ENCODE measurements at regions not wholly inside any gene's neighbourhood (a gene's known extent, or its start where the extent isn't known, plus 50 kb on each side); places are given as distances from the start of the nearest gene placed in this dataset.

DNA sequence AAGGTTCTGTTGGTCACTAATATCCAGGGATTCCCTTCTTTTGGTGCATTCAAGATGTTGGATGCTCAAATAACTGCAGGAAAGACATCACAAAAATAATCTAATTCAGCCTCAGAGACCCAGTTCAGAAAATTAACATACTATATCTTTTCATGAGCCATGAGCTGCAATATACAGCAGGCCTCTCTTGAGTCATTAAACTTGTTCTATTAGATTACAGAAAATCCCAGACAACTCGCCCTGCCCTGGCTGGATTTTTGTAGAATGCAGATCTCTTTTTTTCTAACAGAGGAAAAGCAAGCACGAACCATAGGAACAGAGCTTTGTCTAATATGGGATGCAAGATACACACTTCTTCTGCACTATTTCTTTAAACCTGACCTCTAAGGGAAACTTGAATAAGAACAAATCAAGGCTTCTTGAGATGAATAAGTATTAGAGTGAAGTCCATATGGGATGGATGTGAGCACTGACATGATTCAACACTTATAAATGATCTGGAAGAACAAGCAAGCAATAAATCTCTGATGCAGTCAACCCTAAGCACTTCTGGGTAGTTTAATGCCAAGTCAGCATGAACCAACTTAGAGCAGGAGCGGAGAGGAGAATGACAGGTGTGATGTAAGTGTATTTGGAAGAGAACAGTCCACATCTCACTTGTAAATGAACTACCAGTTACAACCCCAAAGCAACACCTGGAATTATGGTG, 70.7 kb upstream of the GNAO1 start:
- in situ Hi-C loops (cut with HindIII; ENCODE audit: low sequenced_read_pairs), result no loop called here
- H3K4me3 ChIP-seq (ENCODE audit: low read depth, low read length), result no peak overlapping the region
- DNase-seq (ENCODE audit: low read depth, low spot score), result no peak
- no peak for TF ChIP-seq CTCF (IDR thresholded peaks at IDR 0.05; ENCODE audit: low read depth, low read length)

DNA sequence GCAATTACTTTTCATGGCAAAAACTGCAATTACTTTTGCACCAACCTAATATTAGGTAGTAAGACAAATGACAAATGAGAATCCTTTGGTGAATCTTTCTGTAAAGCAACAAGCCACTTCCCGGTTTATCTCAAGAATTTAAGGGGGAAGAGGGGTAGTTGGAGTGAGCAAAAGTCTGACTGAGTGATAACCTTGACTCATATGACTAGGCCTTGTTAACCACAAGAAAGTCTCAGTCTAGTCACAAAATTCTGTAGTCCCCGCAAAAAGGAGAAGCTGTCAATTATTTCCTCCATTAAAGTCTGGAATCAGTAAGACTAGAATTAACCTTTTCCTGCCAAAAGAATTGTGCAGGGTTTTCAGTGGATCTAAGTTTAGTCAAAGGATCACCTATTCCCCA, 72.2 kb upstream of the GNAO1 start:
- no peak overlapping the region for H3K4me3 ChIP-seq (ENCODE audit: low read depth, low read length)
- in situ Hi-C loops (cut with HindIII; ENCODE audit: low sequenced_read_pairs), result no loop called here
- TF ChIP-seq CTCF (IDR thresholded peaks at IDR 0.05; ENCODE audit: low read depth, low read length), result no peak
- DNase-seq (ENCODE audit: low read depth, low spot score), result no peak

- H3K4me3 ChIP-seq (ENCODE audit: low read depth, low read length), result no peak overlapping the region
- no peak for TF ChIP-seq CTCF (IDR thresholded peaks at IDR 0.05; ENCODE audit: low read depth, low read length)
- in situ Hi-C loops (cut with HindIII; ENCODE audit: low sequenced_read_pairs), result no loop called here
- DNase-seq (ENCODE audit: low read depth, low spot score), result no peak
Observed at GRCh38 chr16:56116577-56116964, 74.7 kb upstream of the GNAO1 start.

- TF ChIP-seq CTCF (IDR thresholded peaks at IDR 0.05; ENCODE audit: low read depth, low read length), result no peak
- DNase-seq (ENCODE audit: low read depth, low spot score), result no peak
- in situ Hi-C loops (cut with HindIII; ENCODE audit: low sequenced_read_pairs), result no loop called here
- H3K4me3 ChIP-seq (ENCODE audit: low read depth, low read length), result no peak overlapping the region
Observed at GRCh38 chr16:56115817-56116576, 75.3 kb upstream of the GNAO1 start.

DNA sequence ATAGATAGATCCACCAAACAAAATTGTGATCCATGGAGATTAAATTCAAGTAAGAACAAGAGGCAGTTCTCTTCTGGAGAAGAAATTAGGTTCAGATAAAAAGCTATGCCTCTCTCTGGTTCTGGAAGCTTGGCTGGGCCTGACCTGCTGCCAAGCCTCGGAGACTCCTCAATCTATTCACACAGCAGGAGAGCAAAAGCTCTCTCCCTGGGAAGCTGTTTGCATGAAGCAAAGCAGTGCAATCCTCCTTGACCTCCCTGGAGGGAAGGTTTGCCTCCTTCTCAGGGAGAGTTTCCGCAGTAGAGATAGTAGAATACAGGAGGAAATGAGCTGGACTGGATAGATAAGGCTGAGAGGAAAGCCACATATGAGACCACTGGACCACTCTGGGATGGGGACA, 78.1 kb upstream of the GNAO1 start:
- in situ Hi-C loops (cut with HindIII; ENCODE audit: low sequenced_read_pairs), result no loop called here
- TF ChIP-seq CTCF (IDR thresholded peaks at IDR 0.05; ENCODE audit: low read depth, low read length), result no peak
- DNase-seq (ENCODE audit: low read depth, low spot score), result no peak
- no peak overlapping the region for H3K4me3 ChIP-seq (ENCODE audit: low read depth, low read length)

DNA sequence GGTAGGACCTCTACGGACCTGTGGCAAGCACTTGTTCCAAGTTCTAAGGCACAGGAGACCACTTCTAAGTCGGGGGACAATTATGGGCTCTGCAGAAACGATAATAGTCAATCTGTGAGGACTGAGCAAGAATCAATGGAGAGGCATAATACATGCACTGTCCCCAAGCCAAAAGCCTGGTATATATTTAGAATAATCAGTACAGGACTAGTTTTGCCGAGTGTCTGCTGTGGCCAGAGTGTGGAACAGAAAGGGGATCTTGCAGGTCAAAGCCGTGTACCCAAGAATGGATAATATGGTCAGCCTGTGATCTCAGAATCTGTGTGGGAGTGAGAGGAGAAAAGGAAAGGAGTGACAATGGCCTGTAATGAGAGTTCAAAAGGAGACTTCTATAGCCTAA, 80.2 kb upstream of the GNAO1 start:
- DNase-seq (ENCODE audit: low read depth, low spot score), result no peak
- TF ChIP-seq CTCF (IDR thresholded peaks at IDR 0.05; ENCODE audit: low read depth, low read length), result no peak
- in situ Hi-C loops (cut with HindIII; ENCODE audit: low sequenced_read_pairs), result no loop called here
- no peak overlapping the region for H3K4me3 ChIP-seq (ENCODE audit: low read depth, low read length)

Measured in astrocyte of the spinal cord (primary cell).